GM12878 (cell line): ENCODE measurements at regions not wholly inside any gene's neighbourhood (a gene's known extent, or its start where the extent isn't known, plus 50 kb on each side); places are given as distances from the start of the nearest gene placed in this dataset.

Source experiments
- BACH1 ChIP-seq: fragments of 450-650 bp; IDR thresholded peaks from 2 replicates; pipeline ENCODE4 v1.6.1; 2017; ENCODE audit warnings: mild to moderate bottlenecking, borderline replicate concordance
- HDGF ChIP-seq: fragments of 450-650 bp; IDR thresholded peaks from 2 replicates; pipeline ENCODE4 v1.6.1; 2016; ENCODE audit warnings: antibody characterized with exemption
- IKZF1 ChIP-seq: fragments of 450-650 bp; conservative IDR thresholded peaks from 2 replicates; pipeline ENCODE4 v1.6.1; 2017; ENCODE audit warnings: antibody characterized with exemption, mild to moderate bottlenecking
- IKZF2 ChIP-seq, 2 experiments: fragments of 450-650 bp; IDR thresholded peaks; 2 replicates each; pipeline ENCODE4 v1.6.1; 2017; ENCODE audit warnings: mild to moderate bottlenecking in 2 of 2, moderate library complexity in 2 of 2
- IRF4 ChIP-seq: IDR thresholded peaks from 2 replicates; pipeline ENCODE4 v1.6.1; 2011; ENCODE audit warnings: low read depth, low read length
- KAT2A ChIP-seq: conservative IDR thresholded peaks from 2 replicates; pipeline ENCODE4 v1.6.1; 2011; ENCODE audit warnings: low read depth, low read length; ENCODE audit not compliant: control insufficient read depth
- NBN ChIP-seq: fragments of 450-650 bp; IDR thresholded peaks from 2 replicates; pipeline ENCODE4 v1.6.1; 2016
- NRF1 ChIP-seq: conservative IDR thresholded peaks from 2 replicates; pipeline ENCODE4 v1.6.1; 2011; ENCODE audit warnings: mild to moderate bottlenecking, low read depth, low read length, improper control_type of control experiment
- PAX5 ChIP-seq: IDR thresholded peaks from 2 replicates; pipeline ENCODE4 v1.6.1; 2011; ENCODE audit warnings: low read depth, low read length, borderline replicate concordance
- RFX5 ChIP-seq: IDR thresholded peaks from 2 replicates; pipeline ENCODE4 v1.6.1; 2011; ENCODE audit warnings: low read depth, low read length, improper control_type of control experiment
- SMC3 ChIP-seq: IDR thresholded peaks from 2 replicates; pipeline ENCODE4 v1.6.1; 2011; ENCODE audit warnings: low read length, improper control_type of control experiment, borderline replicate concordance
- ZNF207 ChIP-seq: fragments of 450-650 bp; IDR thresholded peaks from 2 replicates; pipeline ENCODE4 v1.6.1; 2014; ENCODE audit warnings: antibody characterized with exemption, mild to moderate bottlenecking, borderline replicate concordance
- ZNF384 ChIP-seq: IDR thresholded peaks from 2 replicates; pipeline ENCODE4 v1.6.1; 2012; ENCODE audit warnings: low read depth, mild to moderate bottlenecking, low read length, improper control_type of control experiment, borderline replicate concordance
- TF ChIP-seq, protein P1 (sequence below): fragments of 450-650 bp; IDR thresholded peaks from 2 replicates; pipeline ENCODE4 v1.6.1; 2017; ENCODE audit warnings: low read depth, mild to moderate bottlenecking, moderate library complexity
- TF ChIP-seq, protein P2 (sequence below): fragments of 450-650 bp; IDR thresholded peaks from 2 replicates; pipeline ENCODE4 v1.6.1; 2016; ENCODE audit warnings: mild to moderate bottlenecking

DNA sequence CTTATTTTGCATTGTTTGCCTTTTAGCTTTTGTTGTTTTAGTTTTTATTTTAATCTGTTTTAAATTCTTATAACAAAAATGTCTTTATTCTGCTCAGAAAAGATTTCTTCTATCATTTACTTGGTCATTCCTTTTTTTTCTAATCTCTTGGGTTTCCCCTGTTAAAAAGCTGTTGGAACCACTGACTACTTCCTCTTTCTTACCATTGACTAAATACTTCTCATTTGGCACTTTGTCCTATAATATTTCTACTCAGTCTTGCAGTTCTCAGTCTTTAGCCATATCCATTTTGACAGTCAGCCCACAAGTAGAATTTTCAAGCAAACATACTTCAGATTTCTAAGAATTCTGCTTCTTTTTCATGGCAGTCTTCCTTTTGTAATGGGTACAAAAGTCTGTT is 567.2 kb downstream of the SATB2 start (continued):
- TF ChIP-seq NRF1 (no peak), IKZF2 (IDR thresholded peaks at IDR 0.05) (peak; percentile 68 to 75; a peak in 3 of 4 replicates), NBN (0 out of 2 replicates have a peak, but pooled peaks have one; percentile 29), IRF4 (no peak), IKZF1 (peak; percentile 40; the same call in 1 of the 2 replicates), PAX5 (no peak), BACH1 (no peak), RFX5 (no peak), SMC3 (no peak), ZNF207 (no peak), HDGF (no peak), ZNF384 (peak; percentile 82; the same call in 1 of the 2 replicates), KAT2A (no peak)
- TF ChIP-seq, protein P1, sequence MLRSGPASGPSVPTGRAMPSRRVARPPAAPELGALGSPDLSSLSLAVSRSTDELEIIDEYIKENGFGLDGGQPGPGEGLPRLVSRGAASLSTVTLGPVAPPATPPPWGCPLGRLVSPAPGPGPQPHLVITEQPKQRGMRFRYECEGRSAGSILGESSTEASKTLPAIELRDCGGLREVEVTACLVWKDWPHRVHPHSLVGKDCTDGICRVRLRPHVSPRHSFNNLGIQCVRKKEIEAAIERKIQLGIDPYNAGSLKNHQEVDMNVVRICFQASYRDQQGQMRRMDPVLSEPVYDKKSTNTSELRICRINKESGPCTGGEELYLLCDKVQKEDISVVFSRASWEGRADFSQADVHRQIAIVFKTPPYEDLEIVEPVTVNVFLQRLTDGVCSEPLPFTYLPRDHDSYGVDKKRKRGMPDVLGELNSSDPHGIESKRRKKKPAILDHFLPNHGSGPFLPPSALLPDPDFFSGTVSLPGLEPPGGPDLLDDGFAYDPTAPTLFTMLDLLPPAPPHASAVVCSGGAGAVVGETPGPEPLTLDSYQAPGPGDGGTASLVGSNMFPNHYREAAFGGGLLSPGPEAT = peak; percentile 94
- TF ChIP-seq, protein P2, sequence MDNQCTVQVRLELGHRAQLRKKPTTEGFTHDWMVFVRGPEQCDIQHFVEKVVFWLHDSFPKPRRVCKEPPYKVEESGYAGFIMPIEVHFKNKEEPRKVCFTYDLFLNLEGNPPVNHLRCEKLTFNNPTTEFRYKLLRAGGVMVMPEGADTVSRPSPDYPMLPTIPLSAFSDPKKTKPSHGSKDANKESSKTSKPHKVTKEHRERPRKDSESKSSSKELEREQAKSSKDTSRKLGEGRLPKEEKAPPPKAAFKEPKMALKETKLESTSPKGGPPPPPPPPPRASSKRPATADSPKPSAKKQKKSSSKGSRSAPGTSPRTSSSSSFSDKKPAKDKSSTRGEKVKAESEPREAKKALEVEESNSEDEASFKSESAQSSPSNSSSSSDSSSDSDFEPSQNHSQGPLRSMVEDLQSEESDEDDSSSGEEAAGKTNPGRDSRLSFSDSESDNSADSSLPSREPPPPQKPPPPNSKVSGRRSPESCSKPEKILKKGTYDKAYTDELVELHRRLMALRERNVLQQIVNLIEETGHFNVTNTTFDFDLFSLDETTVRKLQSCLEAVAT = 0 out of 2 replicates have a peak, but pooled peaks have one; percentile 16
- TF ChIP-seq, all 136 proteins: peak for 12
